Posterior cingulate gyrus (tissue), 11 donors: ENCODE measurements at regions not wholly inside any gene's neighbourhood (a gene's known extent, or its start where the extent isn't known, plus 50 kb on each side); places are given as distances from the start of the nearest gene placed in this dataset.

Experiments
- DNase-seq, 10 donors: peaks; one replicate each; pipeline versions ENCODE4 v3.0.0 to v3.0.0-alpha.2; 2020 to 2021; ENCODE audit warnings: mixed read lengths in 3 of 10
- intact Hi-C: fragments of 100-400 bp; cut with DNase I; formaldehyde crosslinking; loops from one replicate; pipeline ENCODE4 v1.15.1; 2023

- peak in 4 of 10 donors; percentile 1 to 68 (median 54) for DNase-seq
- intact Hi-C loops = no loop called here
Measured at GRCh38 chr11:70530629-70531185, 132.4 kb downstream of the CTTN start.

- peak in 5 of 10 donors; percentile 6 to 79 (median 59) for DNase-seq
Measured at GRCh38 chr11:70531281-70532065, 133.1 kb downstream of the CTTN start.

GRCh38 chr11:70532066-70532440, 133.7 kb downstream of the CTTN start:
- intact Hi-C loops = no loop called here
- DNase-seq = peak in 5 of 10 donors; percentile 0 to 44 (median 30)

More at GRCh38 chr11:70531281-70532065, 133.1 kb downstream of the CTTN start:
- intact Hi-C loops = no loop called here

- intact Hi-C loops = no loop called here
- DNase-seq = peak in 4 of 10 donors; percentile 5 to 43 (median 20)
Measured at GRCh38 chr11:70532731-70533130, 134.4 kb downstream of the CTTN start.

- DNase-seq = peak in 4 of 10 donors; percentile 7 to 84 (median 46)
- intact Hi-C loops = no loop called here
Measured at GRCh38 chr11:70535191-70535971, 137.1 kb downstream of the CTTN start.

- DNase-seq = peak in 4 of 10 donors; percentile 32 to 86 (median 78)
- intact Hi-C loops = no loop called here
Measured at GRCh38 chr11:70536051-70536877, 137.9 kb downstream of the CTTN start.

- intact Hi-C loops = no loop called here
- DNase-seq = peak in 5 of 10 donors; percentile 2 to 72 (median 52)
Measured at GRCh38 chr11:70537576-70538571, 139.5 kb downstream of the CTTN start.

GRCh38 chr11:70538641-70539359, 140.5 kb downstream of the CTTN start:
- intact Hi-C loops = no loop called here
- DNase-seq = peak in 4 of 10 donors; percentile 22 to 73 (median 45)

GRCh38 chr11:70539360-70540095, 141.2 kb downstream of the CTTN start:
- intact Hi-C loops = no loop called here
- peak in 4 of 10 donors; percentile 24 to 68 (median 60) for DNase-seq

- intact Hi-C loops = no loop called here
- peak in 4 of 10 donors; percentile 19 to 69 (median 64) for DNase-seq
Measured at GRCh38 chr11:70540196-70540595, 141.9 kb downstream of the CTTN start.

GRCh38 chr11:70541176-70541575, 142.8 kb downstream of the CTTN start:
- intact Hi-C loops = no loop called here
- peak in 4 of 10 donors; percentile 7 to 64 (median 42) for DNase-seq

- intact Hi-C loops = no loop called here
- DNase-seq = peak in 4 of 10 donors; percentile 2 to 36 (median 19)
Measured at GRCh38 chr11:70541699-70542098, 143.4 kb downstream of the CTTN start.

- intact Hi-C loops = no loop called here
- DNase-seq = peak in 4 of 10 donors; percentile 3 to 38 (median 27)
Measured at GRCh38 chr11:70542406-70542805, 144.1 kb downstream of the CTTN start.

GRCh38 chr11:70542811-70543210, 144.5 kb downstream of the CTTN start:
- intact Hi-C loops = no loop called here
- peak in 4 of 10 donors; percentile 15 to 81 (median 52) for DNase-seq

GRCh38 chr11:70543611-70544010, 145.3 kb downstream of the CTTN start:
- peak in 4 of 10 donors; percentile 6 to 38 (median 23) for DNase-seq

GRCh38 chr11:70544067-70544773, 145.9 kb downstream of the CTTN start:
- intact Hi-C loops = no loop called here

More at GRCh38 chr11:70543611-70544010, 145.3 kb downstream of the CTTN start:
- intact Hi-C loops = no loop called here

More at GRCh38 chr11:70544067-70544773, 145.9 kb downstream of the CTTN start:
- DNase-seq = peak in 4 of 10 donors; percentile 25 to 77 (median 59)
